ENCODE measurements at regions not wholly inside any gene's neighbourhood (a gene's known extent, or its start where the extent isn't known, plus 50 kb on each side); places are given as distances from the start of the nearest gene placed in this dataset.
A peak's percentile ranks its signal among the peaks of the same experiment; 100 is the strongest.

- peak; percentile 21 for DNase-seq (ENCODE audit: low read depth)
- no peak for TF ChIP-seq CTCF (IDR thresholded peaks at IDR 0.05; ENCODE audit: insufficient read depth, low read depth, low read length, missing control alignments)
- no peak overlapping the region for H3K4me3 ChIP-seq (ENCODE audit: low read length)
Observed at GRCh38 chr3:31462050-31462569, 70.6 kb upstream of the STT3B start.

GRCh38 chr3:31465999-31466398 lies 66.7 kb upstream of the STT3B start:
- DNase-seq (ENCODE audit: low read depth) = no peak
- no peak overlapping the region for H3K4me3 ChIP-seq (ENCODE audit: low read length)
- TF ChIP-seq CTCF (IDR thresholded peaks at IDR 0.05; ENCODE audit: insufficient read depth, low read depth, low read length, missing control alignments) = no peak

- TF ChIP-seq CTCF (IDR thresholded peaks at IDR 0.05; ENCODE audit: insufficient read depth, low read depth, low read length, missing control alignments) = no peak
- no peak for DNase-seq (ENCODE audit: low read depth)
Observed at GRCh38 chr3:31466866-31467265, 65.9 kb upstream of the STT3B start.

GRCh38 chr3:31468433-31468832 lies 64.3 kb upstream of the STT3B start:
- TF ChIP-seq CTCF (IDR thresholded peaks at IDR 0.05; ENCODE audit: insufficient read depth, low read depth, low read length, missing control alignments) = no peak
- no peak for DNase-seq (ENCODE audit: low read depth)
- no peak overlapping the region for H3K4me3 ChIP-seq (ENCODE audit: low read length)

More at GRCh38 chr3:31466866-31467265, 65.9 kb upstream of the STT3B start:
- H3K4me3 ChIP-seq (ENCODE audit: low read length) = no peak overlapping the region

- no peak for TF ChIP-seq CTCF (IDR thresholded peaks at IDR 0.05; ENCODE audit: insufficient read depth, low read depth, low read length, missing control alignments)
- H3K4me3 ChIP-seq (ENCODE audit: low read length) = no peak overlapping the region
- no peak for DNase-seq (ENCODE audit: low read depth)
Observed at GRCh38 chr3:31469385-31469784, 63.3 kb upstream of the STT3B start.

GRCh38 chr3:31472479-31473390 lies 60.0 kb upstream of the STT3B start:
- no peak overlapping the region for H3K4me3 ChIP-seq (ENCODE audit: low read length)
- peak; percentile 18 for DNase-seq (ENCODE audit: low read depth)

More at GRCh38 chr3:31472479-31473390, 60.0 kb upstream of the STT3B start:
- no peak for TF ChIP-seq CTCF (IDR thresholded peaks at IDR 0.05; ENCODE audit: insufficient read depth, low read depth, low read length, missing control alignments)

All from epithelial cell of esophagus (primary cell).